Natural killer cell (primary cell): ENCODE measurements at regions not wholly inside any gene's neighbourhood (a gene's known extent, or its start where the extent isn't known, plus 50 kb on each side); places are given as distances from the start of the nearest gene placed in this dataset.
"Not testable (repeated sequence)": the region's sequence is repeated elsewhere in the genome, so short reads cannot be mapped to it uniquely, and the experiment has no call there.

Experiments
- ATAC-seq, 3 donors: fragments of 150-1000 bp in 2 of 3; fragments of 200-7000 bp in 1 of 3; cut with Tn5 transposase; 1 replicate in 1 of 3; 2 replicates in 2 of 3; pipeline ENCODE4 v1.10.0; 2021; ENCODE audit warnings: mild to moderate bottlenecking in 2 of 3, moderate library complexity in 2 of 3
- DNase-seq, 2 donors: peaks; one replicate each; pipeline versions ENCODE4 v3.0.0 to v3.0.0-alpha.2; 2013 to 2021; ENCODE audit warnings: mixed read lengths in 1 of 2
- H3K27ac ChIP-seq: one replicate; pipeline ENCODE4 v1.5.1; 2013; ENCODE audit warnings: mild to moderate bottlenecking, low read length
- H3K27me3 ChIP-seq: one replicate; pipeline ENCODE4 v1.6.1; 2013; ENCODE audit warnings: low read length; ENCODE audit not compliant: control insufficient read depth, insufficient read depth
- H3K36me3 ChIP-seq: one replicate; pipeline ENCODE4 v1.6.1; 2013; ENCODE audit warnings: low read length; ENCODE audit not compliant: control insufficient read depth, insufficient read depth
- H3K4me1 ChIP-seq: one replicate; pipeline ENCODE4 v1.6.1; 2013; ENCODE audit warnings: low read length; ENCODE audit not compliant: control insufficient read depth, insufficient read depth
- H3K4me3 ChIP-seq: one replicate; pipeline ENCODE4 v1.5.1; 2013; ENCODE audit warnings: low read length
- H3K9me3 ChIP-seq: one replicate; pipeline ENCODE4 v1.6.1; 2013; ENCODE audit warnings: low read length; ENCODE audit not compliant: control insufficient read depth, insufficient read depth
- H3K27ac Mint-ChIP-seq, 2 donors: one replicate each; pipeline ENCODE4 v1.8.0; 2022; ENCODE audit warnings: mild to moderate bottlenecking in 2 of 2, mixed read lengths in 2 of 2, moderate library complexity in 1 of 2
- H3K27me3 Mint-ChIP-seq, 2 donors: one replicate each; pipeline ENCODE4 v1.8.0; 2022; ENCODE audit warnings: low read depth in 2 of 2, mixed read lengths in 2 of 2
- H3K36me3 Mint-ChIP-seq: one replicate; pipeline ENCODE4 v1.8.0; 2022; ENCODE audit warnings: mixed read lengths
- H3K4me1 Mint-ChIP-seq, 2 donors: one replicate each; pipeline ENCODE4 v1.8.0; 2022; ENCODE audit warnings: mixed read lengths in 2 of 2
- H3K4me3 Mint-ChIP-seq: one replicate; pipeline ENCODE4 v1.8.0; 2022; ENCODE audit warnings: mild to moderate bottlenecking, moderate library complexity, mixed read lengths
- H3K9me3 Mint-ChIP-seq, 2 donors: one replicate each; pipeline ENCODE4 v1.8.0; 2022; ENCODE audit warnings: mixed read lengths in 2 of 2
- CTCF ChIP-seq: fragments of 200-600 bp; IDR thresholded peaks from one replicate; pipeline ENCODE4 v1.8.0; 2022; ENCODE audit warnings: antibody characterized with exemption
- WGBS: methylation state at CpG from one replicate; pipeline ENCODE4 v1.1.7; 2013; ENCODE audit warnings: missing lambda C conversion rate; ENCODE audit not compliant: insufficient coverage; 5-methylcytosine and 5-hydroxymethylcytosine counted together
- intact Hi-C: fragments of 100-400 bp; cut with micrococcal nuclease; formaldehyde crosslinking; loops from one replicate; pipeline ENCODE4 v1.14.2; 2022

- intact Hi-C loops = no loop called here
- 78% methylated on average over 1 of the region's 1 CpG for WGBS
- Histone ChIP-seq H3K4me3 (no peak overlapping the region), H3K9me3 (no peaks in the 10 kb centered on the region), H3K27ac (no peak overlapping the region), H3K27me3 (no peaks in the 10 kb centered on the region), H3K36me3 (no peaks in the 10 kb centered on the region), H3K4me1 (no peaks in the 10 kb centered on the region)
- no peaks in the 10 kb centered on the region for H3K4me1 Mint-ChIP-seq
- no peaks in the 10 kb centered on the region for H3K36me3 Mint-ChIP-seq
- peaks cover 0 to 2% of the 10 kb centered on the region in 2 donors for H3K27me3 Mint-ChIP-seq
- H3K9me3 Mint-ChIP-seq = no peaks in the 10 kb centered on the region
- no peak overlapping the region for H3K27ac Mint-ChIP-seq
- no peak overlapping the region for H3K4me3 Mint-ChIP-seq
- TF ChIP-seq CTCF = no peak
- DNase-seq = no peak
- ATAC-seq = no peak
Measured at GRCh38 chr5:174947548-174947947, 223.2 kb downstream of the MSX2 start.

GRCh38 chr5:174945853-174946252 lies 221.5 kb downstream of the MSX2 start:
- Mint-ChIP-seq H3K9me3 (no peaks in the 10 kb centered on the region), H3K36me3 (no peaks in the 10 kb centered on the region), H3K4me3 (no peak overlapping the region), H3K27ac (no peak overlapping the region), H3K4me1 (no peaks in the 10 kb centered on the region), H3K27me3 (peaks cover 5 to 11% of the 10 kb centered on the region in 2 donors)
- Histone ChIP-seq H3K27me3 (no peaks in the 10 kb centered on the region), H3K4me1 (no peaks in the 10 kb centered on the region), H3K27ac (no peak overlapping the region), H3K36me3 (no peaks in the 10 kb centered on the region), H3K9me3 (no peaks in the 10 kb centered on the region), H3K4me3 (no peak overlapping the region)
- 89% methylated on average over 6 of the region's 7 CpGs for WGBS
- DNase-seq (no peak), ATAC-seq (no peak)
- intact Hi-C loops = no loop called here
- TF ChIP-seq CTCF = no peak

GRCh38 chr5:174943785-174944184 lies 219.4 kb downstream of the MSX2 start:
- H3K36me3 ChIP-seq = no peaks in the 10 kb centered on the region
- ATAC-seq (no peak), DNase-seq (no peak)
- no peaks in the 10 kb centered on the region for H3K4me1 ChIP-seq
- Mint-ChIP-seq H3K27me3 (peaks cover 9 to 11% of the 10 kb centered on the region in 2 donors), H3K36me3 (no peaks in the 10 kb centered on the region), H3K4me3 (no peak overlapping the region), H3K4me1 (no peaks in the 10 kb centered on the region), H3K27ac (no peak overlapping the region), H3K9me3 (no peaks in the 10 kb centered on the region)
- TF ChIP-seq CTCF = no peak
- H3K27me3 ChIP-seq = no peaks in the 10 kb centered on the region
- no peaks in the 10 kb centered on the region for H3K9me3 ChIP-seq
- H3K4me3 ChIP-seq = no peak overlapping the region
- intact Hi-C loops = no loop called here
- H3K27ac ChIP-seq = no peak overlapping the region
- 51% methylated on average over 3 of the region's 3 CpGs for WGBS

GRCh38 chr5:174943002-174943401 lies 218.6 kb downstream of the MSX2 start:
- H3K27me3 ChIP-seq, H3K4me3 Mint-ChIP-seq, H3K36me3 ChIP-seq, H3K4me3 ChIP-seq, DNase-seq, H3K9me3 Mint-ChIP-seq, H3K27ac ChIP-seq, H3K4me1 ChIP-seq, H3K4me1 Mint-ChIP-seq, H3K36me3 Mint-ChIP-seq, H3K9me3 ChIP-seq, intact Hi-C loops, ATAC-seq, H3K27ac Mint-ChIP-seq: not testable (repeated sequence)
- peaks cover 9 to 11% of the 10 kb centered on the region in 2 donors for H3K27me3 Mint-ChIP-seq
- no CpG with 5 or more reads among the region's 1 CpG for WGBS
